ENCODE measurements at regions not wholly inside any gene's neighbourhood (a gene's known extent, or its start where the extent isn't known, plus 50 kb on each side); places are given as distances from the start of the nearest gene placed in this dataset.

DNA sequence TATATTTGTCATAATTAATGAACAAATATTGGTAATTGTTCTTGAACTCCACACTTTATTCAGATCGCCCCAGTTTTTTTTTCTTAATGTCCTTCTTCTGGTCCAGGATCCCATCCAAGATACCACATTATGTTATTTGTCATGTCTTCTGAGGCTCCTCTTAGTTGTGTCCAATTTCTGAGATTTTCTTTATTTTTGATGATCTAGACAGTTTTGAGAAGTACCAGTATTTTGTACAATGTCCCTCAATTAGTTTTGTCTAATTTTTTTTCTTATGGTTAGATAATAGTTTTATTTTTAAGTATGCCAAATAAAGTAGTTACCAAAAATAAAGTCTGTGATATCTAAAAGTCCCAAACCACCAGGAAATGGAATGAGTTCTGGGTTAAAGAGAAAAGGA is 440.8 kb upstream of the ATP2B1 start:
- TF ChIP-seq, protein P1, sequence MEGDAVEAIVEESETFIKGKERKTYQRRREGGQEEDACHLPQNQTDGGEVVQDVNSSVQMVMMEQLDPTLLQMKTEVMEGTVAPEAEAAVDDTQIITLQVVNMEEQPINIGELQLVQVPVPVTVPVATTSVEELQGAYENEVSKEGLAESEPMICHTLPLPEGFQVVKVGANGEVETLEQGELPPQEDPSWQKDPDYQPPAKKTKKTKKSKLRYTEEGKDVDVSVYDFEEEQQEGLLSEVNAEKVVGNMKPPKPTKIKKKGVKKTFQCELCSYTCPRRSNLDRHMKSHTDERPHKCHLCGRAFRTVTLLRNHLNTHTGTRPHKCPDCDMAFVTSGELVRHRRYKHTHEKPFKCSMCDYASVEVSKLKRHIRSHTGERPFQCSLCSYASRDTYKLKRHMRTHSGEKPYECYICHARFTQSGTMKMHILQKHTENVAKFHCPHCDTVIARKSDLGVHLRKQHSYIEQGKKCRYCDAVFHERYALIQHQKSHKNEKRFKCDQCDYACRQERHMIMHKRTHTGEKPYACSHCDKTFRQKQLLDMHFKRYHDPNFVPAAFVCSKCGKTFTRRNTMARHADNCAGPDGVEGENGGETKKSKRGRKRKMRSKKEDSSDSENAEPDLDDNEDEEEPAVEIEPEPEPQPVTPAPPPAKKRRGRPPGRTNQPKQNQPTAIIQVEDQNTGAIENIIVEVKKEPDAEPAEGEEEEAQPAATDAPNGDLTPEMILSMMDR (conservative IDR thresholded peaks at IDR 0.05 in 1 of 2, IDR thresholded peaks at IDR 0.05 in 1 of 2; ENCODE audit: low read depth in 1 of 2, low read length in 2 of 2) = no peak
- TF ChIP-seq EZH2 (IDR thresholded peaks at IDR 0.05; ENCODE audit: low read length, missing control alignments) = no peak
